Skeletal muscle satellite cell (primary cell): ENCODE measurements at regions not wholly inside any gene's neighbourhood (a gene's known extent, or its start where the extent isn't known, plus 50 kb on each side); places are given as distances from the start of the nearest gene placed in this dataset.
"Not testable (repeated sequence)": the region's sequence is repeated elsewhere in the genome, so short reads cannot be mapped to it uniquely, and the experiment has no call there.

ENCODE experiments used
- H3K27me3 ChIP-seq: 2 replicates; pipeline ENCODE4 v1.7.0; 2013; ENCODE audit warnings: low read length; ENCODE audit not compliant: control insufficient read depth, insufficient read depth
- H3K36me3 ChIP-seq: 2 replicates; pipeline ENCODE4 v1.7.0; 2013; ENCODE audit warnings: mild to moderate bottlenecking, control low read depth, low read length; ENCODE audit not compliant: insufficient read depth
- H3K4me1 ChIP-seq: 2 replicates; pipeline ENCODE4 v1.7.0; 2013; ENCODE audit warnings: low read length; ENCODE audit not compliant: control insufficient read depth, insufficient read depth
- H3K4me2 ChIP-seq: 2 replicates; pipeline ENCODE4 v1.7.0; 2013; ENCODE audit warnings: mild to moderate bottlenecking, low read length
- H3K4me3 ChIP-seq: 2 replicates; pipeline ENCODE4 v1.7.0; 2013; ENCODE audit warnings: low read length
- H3K9ac ChIP-seq: 2 replicates; pipeline ENCODE4 v1.7.0; 2013; ENCODE audit warnings: mild to moderate bottlenecking, low read depth, low read length, moderate library complexity
- H3K9me3 ChIP-seq: replicated peaks from 2 replicates; pipeline ENCODE4 v1.7.0; 2013; ENCODE audit warnings: mild to moderate bottlenecking, control low read depth, low read length

DNA sequence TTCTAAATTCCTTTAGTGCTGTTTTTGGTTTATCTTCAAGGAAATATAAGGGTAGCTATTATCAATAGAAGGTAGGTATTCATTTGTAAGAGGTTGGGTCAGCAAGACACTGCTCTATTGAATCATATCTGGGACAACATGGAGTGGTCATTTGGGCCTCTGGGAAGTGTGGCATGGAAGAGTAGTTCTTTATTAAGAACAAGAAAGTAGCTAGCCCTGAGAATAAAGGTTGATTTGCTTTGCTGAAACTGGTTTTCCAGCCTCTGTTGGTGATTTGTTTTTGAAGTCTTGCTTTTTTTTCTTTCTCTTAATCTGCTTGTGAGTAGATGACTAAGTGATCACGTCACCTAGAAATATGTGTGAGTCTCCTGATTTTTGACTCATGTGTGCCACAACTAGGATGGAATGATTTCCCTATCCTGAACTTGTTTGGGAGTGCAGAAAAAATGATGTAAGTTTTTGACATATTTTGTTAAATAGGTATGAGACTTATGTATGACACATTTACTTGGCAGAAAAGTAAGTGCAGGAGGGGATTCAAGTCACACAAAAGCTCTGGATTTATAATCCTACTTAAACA, 381.8 kb downstream of the CENPW start:
- Histone ChIP-seq H3K4me3 (no peak overlapping the region), H3K27me3 (no peaks in the 10 kb centered on the region), H3K9me3 (no peaks in the 10 kb centered on the region), H3K9ac (no peak overlapping the region), H3K4me2 (peak overlapping the region; percentile 48), H3K4me1 (peaks cover 20% of the 10 kb centered on the region), H3K36me3 (no peaks in the 10 kb centered on the region)

DNA sequence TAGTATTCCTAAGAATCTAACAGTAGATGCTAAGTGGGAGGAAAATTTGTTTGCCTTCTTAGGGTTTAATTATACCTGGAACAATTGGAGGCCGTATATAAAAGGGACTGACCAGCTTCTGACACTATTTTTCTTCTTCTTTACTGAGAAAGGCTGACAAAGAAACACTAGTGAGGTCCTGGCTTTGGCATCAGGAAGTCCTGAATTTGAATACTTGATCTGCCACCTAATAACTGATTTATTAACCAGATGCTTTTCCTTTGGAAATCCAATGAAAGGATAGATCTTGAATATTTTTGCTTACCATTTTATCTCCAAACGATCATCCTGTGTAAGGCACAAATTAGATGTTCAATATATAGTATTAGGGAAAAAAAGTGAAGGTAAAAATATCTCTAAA, 382.5 kb downstream of the CENPW start:
- Histone ChIP-seq H3K9me3 (no peaks in the 10 kb centered on the region), H3K4me3 (no peak overlapping the region), H3K36me3 (no peaks in the 10 kb centered on the region), H3K4me1 (peaks cover 20% of the 10 kb centered on the region), H3K27me3 (no peaks in the 10 kb centered on the region), H3K4me2 (no peak overlapping the region), H3K9ac (no peak overlapping the region)

DNA sequence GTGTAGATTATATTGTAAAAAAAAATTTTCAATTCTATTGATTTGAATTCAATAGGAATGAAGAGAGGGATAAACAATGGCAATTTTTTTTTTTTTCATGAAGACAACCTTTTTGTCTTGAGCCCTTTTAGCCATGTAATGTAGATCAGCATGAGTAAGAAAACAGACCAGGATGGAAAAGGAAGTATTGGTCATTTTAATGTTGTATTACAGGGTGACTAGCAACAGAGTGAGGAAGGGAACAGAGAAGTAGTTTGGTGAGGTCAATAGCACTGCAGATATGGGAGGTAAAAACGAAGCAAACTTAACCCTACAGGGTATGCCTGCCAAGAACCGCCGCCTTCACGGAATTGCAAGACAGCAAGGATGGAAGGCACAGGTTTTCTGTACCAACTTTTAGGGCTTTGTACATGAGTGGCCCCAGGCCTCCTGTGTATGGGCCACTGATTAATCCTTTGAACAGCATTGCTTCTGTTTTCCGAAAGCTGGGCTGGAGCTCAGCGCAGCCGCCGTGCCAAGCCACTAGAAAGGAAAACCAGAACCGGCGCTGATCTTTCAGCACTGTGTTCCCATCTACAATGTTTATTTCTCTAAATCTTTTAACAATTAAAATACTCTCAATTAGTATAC, 383.7 kb downstream of the CENPW start:
- H3K27me3 ChIP-seq, result no peaks in the 10 kb centered on the region
- no peaks in the 10 kb centered on the region for H3K9me3 ChIP-seq
- H3K4me2 ChIP-seq, result no peak overlapping the region
- H3K36me3 ChIP-seq, result no peaks in the 10 kb centered on the region
- no peak overlapping the region for H3K9ac ChIP-seq
- no peak overlapping the region for H3K4me3 ChIP-seq
- peaks cover 20% of the 10 kb centered on the region for H3K4me1 ChIP-seq

DNA sequence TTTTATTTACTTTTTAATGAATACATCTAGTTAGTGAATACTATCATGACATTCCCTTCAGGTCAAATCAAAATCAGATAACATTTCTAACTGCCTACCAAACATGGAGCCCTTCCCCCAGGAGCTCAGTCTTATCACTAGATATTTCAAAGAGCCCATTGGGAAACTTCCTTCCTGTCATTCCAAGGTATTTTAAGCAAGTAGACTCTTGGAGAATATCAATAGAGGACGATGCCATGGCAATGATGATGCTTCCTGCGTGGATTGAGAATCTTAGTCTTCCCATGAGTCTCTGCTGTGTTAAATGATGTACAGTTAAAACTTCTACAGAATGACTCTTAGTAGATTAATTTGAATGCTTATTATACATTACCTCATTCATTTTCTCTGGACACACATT, 384.9 kb downstream of the CENPW start:
- Histone ChIP-seq H3K4me1 (peaks cover 20% of the 10 kb centered on the region), H3K36me3 (no peaks in the 10 kb centered on the region), H3K4me2 (no peak overlapping the region), H3K27me3 (no peaks in the 10 kb centered on the region), H3K9me3 (no peaks in the 10 kb centered on the region), H3K4me3 (no peak overlapping the region), H3K9ac (no peak overlapping the region)

DNA sequence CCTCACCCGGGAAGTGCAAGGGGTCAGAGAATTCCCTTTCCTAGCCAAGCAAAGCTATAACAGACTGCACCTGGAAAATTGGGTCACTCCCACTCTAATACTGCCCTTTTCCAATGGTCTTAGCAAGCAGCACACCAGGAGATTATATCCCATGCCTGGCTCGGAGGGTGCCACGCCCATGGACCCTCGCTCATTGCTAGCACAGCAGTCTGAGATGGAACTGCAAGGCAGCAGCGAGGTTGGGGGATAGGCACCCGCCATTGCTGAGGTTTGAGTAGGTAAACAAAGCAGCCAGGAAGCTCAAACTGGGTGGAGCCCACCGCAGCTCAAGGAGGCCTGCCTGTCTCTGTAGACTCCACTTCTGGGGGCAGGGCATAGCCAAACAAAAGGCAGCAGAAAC, 386.5 kb downstream of the CENPW start:
- not testable (repeated sequence) for H3K27me3 ChIP-seq, H3K4me3 ChIP-seq, H3K9me3 ChIP-seq, H3K9ac ChIP-seq, H3K36me3 ChIP-seq, H3K4me2 ChIP-seq, H3K4me1 ChIP-seq

DNA sequence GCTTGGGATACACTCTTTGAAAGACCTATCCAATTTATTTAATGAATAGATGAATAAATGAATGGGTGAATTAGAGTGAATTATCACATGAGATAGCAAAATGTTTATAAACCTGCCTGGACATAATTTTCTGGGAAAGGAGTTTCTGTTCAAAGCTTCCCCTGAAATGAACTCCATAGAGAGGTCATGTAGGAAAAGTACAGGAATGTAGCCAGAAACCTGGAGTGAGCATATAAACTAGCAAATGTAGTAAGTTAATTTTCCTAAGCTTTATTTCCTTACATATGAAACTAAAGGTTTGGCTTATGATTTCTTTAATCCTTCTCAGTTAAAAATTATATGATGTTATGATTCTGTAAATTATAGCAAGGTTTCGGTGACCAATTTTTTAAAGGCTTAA, 380.3 kb upstream of the RSPO3 start:
- Histone ChIP-seq H3K4me3 (no peak overlapping the region), H3K4me2 (no peak overlapping the region), H3K9ac (no peak overlapping the region), H3K27me3 (no peaks in the 10 kb centered on the region), H3K36me3 (no peaks in the 10 kb centered on the region), H3K4me1 (no peaks in the 10 kb centered on the region), H3K9me3 (no peaks in the 10 kb centered on the region)

DNA sequence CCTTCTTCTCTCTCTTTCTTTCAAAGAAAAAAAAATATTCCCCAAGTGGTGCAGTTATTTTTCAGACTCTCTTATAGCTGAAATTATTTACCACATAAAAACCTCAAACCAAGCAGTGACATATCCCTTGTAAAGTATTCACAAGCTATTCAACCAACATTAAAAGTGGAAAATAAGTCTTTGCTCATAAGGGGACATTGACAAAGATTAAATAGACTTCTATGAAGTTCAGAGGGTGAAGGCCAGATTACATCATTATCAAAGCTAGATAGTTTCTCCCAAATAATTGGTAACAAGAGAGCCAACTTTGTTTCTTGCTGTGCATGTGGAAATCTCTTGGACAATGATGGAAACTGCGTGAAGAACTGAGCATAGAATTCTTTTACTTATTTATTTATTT, 379.8 kb upstream of the RSPO3 start:
- no peak overlapping the region for H3K9ac ChIP-seq

DNA sequence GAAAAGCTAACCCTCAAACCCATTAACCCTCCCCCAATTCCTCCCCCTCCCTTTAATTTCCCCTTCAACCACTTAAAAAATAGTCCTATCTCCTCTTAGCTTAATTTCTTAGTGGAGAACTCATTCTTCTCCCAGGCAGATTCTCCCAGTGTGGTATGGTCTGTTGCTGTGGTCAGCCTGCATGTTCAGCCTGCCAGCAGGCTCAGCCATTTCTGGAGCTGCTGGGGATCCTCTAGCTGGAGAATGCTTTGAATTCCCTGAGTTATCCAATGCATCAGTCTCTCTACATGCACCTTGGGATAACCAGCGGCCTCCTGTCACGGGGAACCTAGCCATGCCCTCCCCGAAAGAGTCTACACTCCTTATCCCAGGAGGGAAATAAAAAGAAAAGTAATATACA, 375.4 kb upstream of the RSPO3 start:
- Histone ChIP-seq H3K9ac (no peak overlapping the region), H3K4me2 (no peak overlapping the region), H3K4me3 (no peak overlapping the region), H3K27me3 (no peaks in the 10 kb centered on the region), H3K9me3 (no peaks in the 10 kb centered on the region), H3K36me3 (no peaks in the 10 kb centered on the region), H3K4me1 (no peaks in the 10 kb centered on the region)

More for the DNA sequence above, 379.8 kb upstream of the RSPO3 start:
- no peak overlapping the region for H3K4me2 ChIP-seq
- H3K36me3 ChIP-seq, result no peaks in the 10 kb centered on the region
- H3K4me1 ChIP-seq, result no peaks in the 10 kb centered on the region
- no peaks in the 10 kb centered on the region for H3K27me3 ChIP-seq
- H3K4me3 ChIP-seq, result no peak overlapping the region
- no peaks in the 10 kb centered on the region for H3K9me3 ChIP-seq

DNA sequence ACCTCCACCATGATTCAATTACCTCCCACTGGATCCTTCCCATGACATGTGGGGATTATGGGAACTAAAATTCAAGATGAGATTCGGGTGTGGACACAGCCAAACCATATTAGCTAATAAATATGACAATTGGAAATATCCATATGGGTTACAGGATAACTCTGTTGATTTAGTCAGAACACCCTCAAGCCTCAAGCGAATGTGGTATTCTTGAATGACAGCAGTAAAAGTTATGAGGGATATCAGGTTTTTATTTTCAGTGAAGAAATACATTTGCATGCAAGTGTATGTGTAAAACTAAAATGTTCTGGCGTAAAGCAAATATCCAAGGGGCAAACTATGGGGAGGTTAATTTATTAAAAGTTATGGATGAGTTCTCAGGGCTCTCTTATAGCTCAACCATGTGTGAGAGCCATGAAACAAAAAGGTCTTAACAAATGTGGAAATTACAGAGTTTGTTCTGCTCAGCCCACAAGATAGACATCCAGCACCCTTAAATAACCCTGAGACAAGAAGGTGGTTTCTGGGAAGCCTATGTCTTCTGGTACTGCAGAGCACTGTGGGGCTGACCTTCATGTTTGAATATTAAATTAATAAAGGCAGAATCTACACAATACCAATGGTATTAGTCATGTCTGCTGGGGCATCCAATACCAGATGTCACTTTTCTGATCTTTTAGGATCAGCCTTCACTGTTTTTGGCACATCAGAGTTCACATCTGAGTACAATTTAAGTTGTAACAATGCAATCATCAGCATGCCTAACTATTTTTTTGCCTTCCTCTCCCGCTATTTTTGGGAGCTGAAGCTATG, 370.5 kb upstream of the RSPO3 start:
- Histone ChIP-seq H3K4me3 (no peak overlapping the region), H3K4me2 (no peak overlapping the region), H3K4me1 (no peaks in the 10 kb centered on the region), H3K36me3 (no peaks in the 10 kb centered on the region), H3K9ac (no peak overlapping the region), H3K27me3 (no peaks in the 10 kb centered on the region), H3K9me3 (no peaks in the 10 kb centered on the region)

DNA sequence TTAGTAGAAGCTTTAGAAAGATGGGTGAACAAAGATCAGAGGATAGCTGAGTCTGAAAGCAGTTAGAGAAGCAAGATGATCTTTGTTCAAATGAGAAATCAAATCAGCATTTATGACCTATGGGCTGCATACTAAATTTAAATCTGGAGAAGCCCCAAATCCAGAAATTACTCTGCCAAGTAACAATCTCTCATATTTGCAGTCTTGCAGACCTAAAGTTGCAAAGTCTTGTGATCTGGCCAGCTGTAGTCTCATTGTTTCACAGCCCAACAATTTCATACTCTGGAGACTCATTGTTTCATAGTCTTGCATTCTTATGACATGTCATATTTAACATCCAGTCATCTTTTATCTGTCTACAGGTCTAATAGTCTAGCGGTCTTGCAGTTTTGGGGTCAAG, 364.9 kb upstream of the RSPO3 start:
- no peaks in the 10 kb centered on the region for H3K9me3 ChIP-seq
- H3K27me3 ChIP-seq, result no peaks in the 10 kb centered on the region
- H3K9ac ChIP-seq, result no peak overlapping the region
- H3K36me3 ChIP-seq, result no peaks in the 10 kb centered on the region
- no peaks in the 10 kb centered on the region for H3K4me1 ChIP-seq
- H3K4me3 ChIP-seq, result no peak overlapping the region
- no peak overlapping the region for H3K4me2 ChIP-seq

DNA sequence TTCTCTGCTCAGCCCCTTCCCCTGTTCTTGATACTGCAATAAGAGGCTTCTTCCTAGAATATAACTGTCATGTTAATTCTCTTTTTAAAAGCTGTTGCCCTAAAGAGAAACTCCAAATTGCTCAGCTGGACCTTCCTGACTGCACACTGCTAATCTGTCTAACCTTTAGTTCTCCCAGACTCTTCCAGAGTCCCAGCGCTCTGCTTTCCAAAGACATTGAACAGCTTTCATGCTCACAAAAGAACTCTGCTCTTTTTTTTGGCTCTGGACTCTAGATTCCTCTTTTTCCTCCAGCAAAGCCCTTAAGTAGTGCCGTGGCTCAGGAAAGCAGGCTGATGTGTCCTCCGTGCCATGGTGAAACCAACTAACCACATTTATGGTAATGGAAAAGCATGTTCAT, 356.6 kb upstream of the RSPO3 start:
- no peak overlapping the region for H3K4me2 ChIP-seq
- H3K9me3 ChIP-seq, result no peaks in the 10 kb centered on the region
- no peak overlapping the region for H3K4me3 ChIP-seq
- no peaks in the 10 kb centered on the region for H3K36me3 ChIP-seq
- H3K4me1 ChIP-seq, result no peaks in the 10 kb centered on the region
- H3K27me3 ChIP-seq, result no peaks in the 10 kb centered on the region
- no peak overlapping the region for H3K9ac ChIP-seq

DNA sequence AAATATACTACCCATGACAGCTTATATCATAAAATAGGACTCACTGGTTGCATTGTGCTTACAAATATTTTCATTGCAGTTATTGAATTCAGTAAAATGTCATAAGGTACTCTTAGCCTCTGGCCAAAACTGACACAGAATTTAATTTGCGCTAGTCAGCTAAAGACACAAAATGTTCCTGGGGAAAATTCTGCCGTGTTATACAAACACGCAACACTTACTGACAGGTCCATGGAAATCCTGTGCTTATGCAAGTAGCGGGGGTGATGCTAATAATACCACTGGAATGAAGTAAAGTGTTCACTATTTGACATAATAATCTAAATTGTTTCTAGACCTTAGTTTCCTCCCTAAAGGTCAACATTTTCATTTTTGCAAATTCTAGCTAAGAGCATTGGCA, 354.4 kb upstream of the RSPO3 start:
- H3K36me3 ChIP-seq, result no peaks in the 10 kb centered on the region

More for the DNA sequence above, 354.4 kb upstream of the RSPO3 start:
- Histone ChIP-seq H3K9ac (no peak overlapping the region), H3K4me3 (no peak overlapping the region), H3K27me3 (no peaks in the 10 kb centered on the region), H3K4me2 (no peak overlapping the region), H3K4me1 (no peaks in the 10 kb centered on the region), H3K9me3 (no peaks in the 10 kb centered on the region)
